ENCODE measurements at regions not wholly inside any gene's neighbourhood (a gene's known extent, or its start where the extent isn't known, plus 50 kb on each side); places are given as distances from the start of the nearest gene placed in this dataset.
"Not testable (repeated sequence)": the region's sequence is repeated elsewhere in the genome, so short reads cannot be mapped to it uniquely, and the experiment has no call there.

DNA sequence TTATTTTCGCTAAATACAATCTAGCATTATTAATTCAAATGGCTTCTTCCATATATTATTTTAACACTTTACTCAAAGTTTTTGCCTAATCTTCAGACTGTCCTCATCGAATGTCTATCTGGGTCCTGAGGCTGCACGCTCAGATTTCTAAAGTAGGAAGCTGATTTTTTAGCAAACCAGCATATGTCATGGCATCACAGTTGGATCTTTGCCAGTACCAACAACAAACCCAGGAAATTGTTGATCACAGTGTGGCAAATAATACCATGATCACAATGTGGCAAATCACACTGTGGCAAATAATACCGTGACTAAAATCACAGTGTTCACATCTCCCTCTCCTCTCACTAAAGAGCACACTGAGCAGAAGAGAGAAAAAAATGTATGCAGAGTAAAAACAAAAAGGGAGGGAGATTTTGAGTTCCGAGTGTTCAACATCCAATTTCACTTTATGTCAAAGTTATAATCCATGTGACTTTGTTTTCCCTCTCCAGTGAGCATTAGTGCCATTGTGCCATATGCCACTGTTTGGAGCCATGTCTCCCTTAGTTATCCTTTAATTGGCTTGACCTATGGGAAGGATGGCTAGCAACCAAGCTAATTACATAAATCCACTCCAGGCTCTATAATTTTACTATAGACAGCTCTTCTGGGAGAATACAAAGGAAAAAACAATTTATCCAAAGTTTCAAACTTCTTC, 1059.6 kb downstream of the HACE1 start:
- DNase-seq, result no peak

DNA sequence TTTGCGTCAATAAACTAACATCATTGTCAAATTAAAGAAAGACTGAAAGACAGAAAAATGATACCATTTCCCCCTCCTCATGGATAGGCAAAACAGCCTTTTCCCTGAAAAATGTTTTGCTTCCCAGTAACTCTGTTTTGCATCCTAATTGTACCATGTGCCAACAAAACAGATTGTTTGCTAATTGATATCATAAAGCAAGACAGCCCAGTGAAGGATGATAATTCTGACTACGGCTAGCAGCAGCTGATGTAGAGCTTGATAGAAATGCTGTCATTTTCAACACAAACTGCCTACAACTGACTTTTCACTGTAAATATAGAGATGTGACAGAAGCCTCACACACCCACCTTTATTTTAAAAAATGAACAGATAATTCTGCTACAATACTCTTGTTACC, 1061.6 kb downstream of the HACE1 start:
- no peak for DNase-seq

DNA sequence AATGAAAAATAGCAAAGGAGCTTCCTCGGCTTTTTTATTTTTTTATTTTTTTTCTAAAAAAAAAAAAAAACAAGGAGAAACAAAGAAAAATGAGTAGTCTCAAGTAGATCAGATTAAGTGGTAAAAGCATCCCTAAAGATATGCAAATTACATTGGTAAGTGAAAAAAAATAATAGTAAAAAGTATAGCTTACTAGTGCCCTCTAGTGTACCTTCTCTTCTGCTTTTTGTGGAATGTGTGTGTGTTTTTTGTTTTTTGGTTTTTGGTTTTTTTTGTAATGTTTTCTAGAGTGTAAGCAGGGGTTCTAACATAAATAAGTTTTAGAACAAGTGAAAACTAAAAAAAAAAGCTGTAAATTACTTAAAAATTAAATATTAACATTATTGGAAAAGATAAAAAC, 1062.0 kb downstream of the HACE1 start:
- DNase-seq, result no peak

DNA sequence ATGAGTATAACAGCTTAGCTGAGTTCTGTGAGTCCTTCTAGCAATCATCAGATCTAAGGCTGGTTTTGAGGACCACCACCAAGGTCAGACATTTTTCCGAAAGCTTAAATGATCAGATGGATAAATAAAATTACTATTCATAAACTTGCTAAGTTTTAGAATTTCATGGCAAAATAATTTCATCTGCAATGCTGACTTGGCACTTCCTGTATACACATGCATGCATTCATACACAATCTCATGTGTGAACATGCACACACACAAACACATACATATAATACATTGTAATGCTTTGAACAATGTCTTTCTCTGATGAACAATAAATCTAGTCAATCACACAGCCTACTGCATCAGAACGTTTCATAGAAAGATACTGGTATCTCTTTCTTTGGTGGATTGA, 1068.3 kb downstream of the HACE1 start:
- DNase-seq, result no peak

DNA sequence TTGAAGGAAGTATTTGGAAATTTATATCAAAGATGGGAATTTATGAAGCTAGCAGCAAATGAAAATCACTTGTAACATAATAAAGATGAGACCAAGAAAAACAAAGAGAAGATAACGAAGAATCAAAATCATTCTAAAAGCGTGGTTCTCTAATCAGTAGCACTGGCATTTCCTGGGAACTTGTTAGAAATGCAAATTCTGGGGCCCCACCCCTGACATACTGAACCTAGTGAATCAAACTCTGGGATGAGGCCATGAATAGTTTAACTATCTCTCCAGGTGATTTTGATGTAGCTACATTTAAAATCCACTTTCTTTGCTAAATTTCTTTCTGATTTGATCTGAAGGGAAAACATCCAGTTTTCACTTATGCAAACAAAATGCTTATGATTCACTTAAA, 1075.6 kb downstream of the HACE1 start:
- no peak for DNase-seq

DNA sequence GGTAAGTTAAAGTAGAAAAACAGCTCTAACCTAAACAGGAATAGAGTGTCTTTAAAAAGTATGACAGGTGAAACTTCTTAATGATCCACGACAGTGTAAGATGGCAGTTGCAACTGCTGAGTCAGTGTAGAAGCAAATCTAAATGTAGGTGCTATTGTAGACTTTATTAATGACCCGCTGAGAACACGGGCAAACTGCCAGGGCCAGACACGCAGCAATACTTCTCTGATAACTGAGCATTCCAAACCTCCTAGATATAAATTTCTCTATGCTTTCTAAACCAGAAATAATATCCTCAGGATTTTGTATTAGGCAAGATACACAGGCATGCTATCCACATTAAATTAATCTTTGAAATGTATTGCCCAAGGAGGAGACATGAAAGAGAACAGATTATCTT, 1076.4 kb downstream of the HACE1 start:
- DNase-seq, result no peak

DNA sequence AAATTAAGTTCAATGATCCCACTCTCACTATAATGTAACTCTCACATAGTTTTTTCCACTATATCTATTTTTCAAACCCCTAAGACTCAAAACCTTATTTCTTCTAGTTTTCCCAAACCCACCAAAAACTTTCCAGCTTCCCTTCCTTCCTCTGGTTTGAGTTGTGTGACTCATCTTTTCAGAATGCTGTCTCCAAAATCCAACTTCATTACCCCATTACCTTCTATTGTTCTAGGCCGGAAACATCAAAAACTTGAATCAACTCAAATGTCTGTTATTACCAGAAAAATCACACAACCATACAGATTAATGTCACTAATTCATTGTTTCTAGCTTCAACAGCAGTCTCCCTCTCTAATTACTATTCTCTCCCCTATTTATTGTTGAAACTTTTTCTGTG, 1090.3 kb downstream of the HACE1 start:
- DNase-seq, result no peak

DNA sequence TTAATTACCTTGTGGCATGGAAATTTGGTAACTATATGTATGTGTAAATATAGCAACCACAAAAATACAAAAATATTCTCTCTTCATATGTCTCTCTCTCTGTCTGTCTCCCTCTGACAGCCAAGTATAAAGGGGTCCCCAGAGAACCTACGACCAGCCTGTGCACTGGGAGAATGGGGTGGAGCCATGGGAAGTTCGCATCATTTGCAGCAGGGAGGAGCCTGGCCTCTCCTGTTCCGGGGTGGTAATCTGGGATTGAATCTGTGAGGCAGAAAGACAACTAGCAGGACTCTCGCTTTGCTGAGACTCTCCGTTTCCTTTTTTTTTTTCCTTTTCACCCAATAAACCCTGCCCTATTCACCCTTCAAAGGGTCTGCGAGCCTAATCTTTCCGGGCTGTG, 1109.1 kb downstream of the HACE1 start:
- DNase-seq, result no peak

DNA sequence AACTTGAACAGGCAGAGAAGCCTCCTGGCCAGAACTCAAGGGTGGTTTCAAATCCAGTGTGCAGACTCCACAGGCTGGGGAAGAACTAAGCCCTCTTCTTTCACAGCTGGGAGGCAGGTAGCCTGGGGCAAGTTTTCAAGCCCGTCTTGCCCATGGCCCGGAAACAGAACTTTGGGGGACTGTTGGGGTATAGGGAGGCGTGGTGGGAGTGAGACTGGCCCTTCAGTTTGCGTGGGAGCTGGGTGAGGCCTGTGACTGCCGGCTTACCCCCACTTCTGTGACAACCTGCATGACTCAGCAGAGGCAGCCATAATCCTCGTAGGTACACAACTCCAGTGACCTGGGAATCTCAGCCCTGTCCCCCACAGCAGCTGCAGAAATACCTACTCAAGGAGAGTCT, 1125.7 kb downstream of the HACE1 start:
- DNase-seq, result no peak

DNA sequence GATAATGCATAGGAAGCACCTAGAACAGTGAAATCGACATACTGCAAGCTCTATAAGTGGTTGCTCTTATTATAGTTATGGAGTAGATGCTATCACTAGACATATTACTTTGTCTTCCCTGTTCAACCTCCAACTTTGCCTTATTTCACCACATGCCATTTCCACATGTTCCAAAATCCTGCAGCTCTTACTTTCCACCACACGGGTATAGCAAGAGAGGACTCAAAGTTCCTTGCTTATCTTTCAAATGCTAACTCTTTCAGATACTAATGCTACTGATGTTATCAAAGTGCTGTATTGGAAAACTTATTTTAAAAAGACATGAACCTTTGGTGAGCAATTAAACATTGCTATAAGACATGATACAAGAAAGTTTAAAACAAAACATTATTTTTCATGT, 1130.1 kb downstream of the HACE1 start:
- DNase-seq, result no peak

DNA sequence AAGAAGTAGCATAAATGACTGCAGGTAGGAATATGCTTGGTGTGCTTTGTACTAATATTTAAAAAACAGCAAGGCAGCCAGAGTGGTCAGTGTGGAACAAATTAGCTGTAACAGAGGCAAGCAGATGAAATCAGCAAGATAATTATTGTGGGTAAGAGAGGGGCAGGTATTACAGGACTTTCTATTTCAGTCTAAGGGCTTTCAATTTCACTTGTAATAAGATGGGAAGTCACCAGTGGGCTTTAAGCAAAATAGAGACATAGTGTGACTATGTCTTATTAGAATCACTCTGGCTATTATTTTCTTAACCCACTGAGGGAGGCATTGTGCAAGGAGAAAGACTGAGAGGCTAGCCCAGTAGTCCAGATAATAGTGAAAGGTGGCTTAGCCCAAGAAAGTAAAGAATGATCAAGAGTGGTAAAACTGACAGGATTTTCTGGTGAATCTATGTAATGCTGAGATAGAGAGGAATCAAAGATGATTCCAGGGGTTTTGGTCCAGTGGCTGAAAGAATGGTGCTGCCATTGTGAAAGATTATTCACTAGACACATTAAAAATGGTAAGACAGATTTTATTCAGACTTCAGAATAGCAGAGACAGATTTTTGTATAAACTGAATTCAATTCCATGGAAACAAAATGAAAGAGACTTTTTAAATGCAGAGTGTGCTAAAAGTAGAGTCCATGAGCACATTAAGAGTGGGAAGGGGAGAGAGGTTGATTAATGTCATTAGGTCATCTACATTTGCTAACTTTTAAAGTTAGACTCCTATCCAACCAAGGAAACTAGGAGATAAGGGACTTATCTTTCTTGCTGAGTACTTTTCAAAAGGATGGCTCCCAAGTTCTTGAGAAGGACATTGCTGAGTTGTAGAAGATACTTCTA, 1136.0 kb downstream of the HACE1 start:
- DNase-seq, result no peak

DNA sequence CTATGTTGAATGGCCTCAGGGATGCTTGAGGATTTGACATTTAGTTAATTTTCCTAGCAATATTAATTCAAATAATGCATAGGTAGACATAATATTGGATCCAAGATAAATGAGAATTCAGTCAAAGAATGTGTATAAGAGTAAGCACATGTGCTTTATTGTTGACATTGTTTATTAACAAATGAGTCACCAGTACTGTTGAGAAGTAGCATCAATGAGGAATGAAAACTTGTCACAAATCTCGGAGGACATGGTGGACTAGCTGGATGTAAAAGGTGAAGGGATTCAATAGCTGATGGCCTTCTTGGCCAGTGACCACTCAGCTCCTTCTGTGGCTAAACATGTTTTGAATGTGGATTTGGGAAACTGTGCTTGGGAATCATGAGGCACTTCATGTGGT, 1137.0 kb downstream of the HACE1 start:
- no peak for DNase-seq

DNA sequence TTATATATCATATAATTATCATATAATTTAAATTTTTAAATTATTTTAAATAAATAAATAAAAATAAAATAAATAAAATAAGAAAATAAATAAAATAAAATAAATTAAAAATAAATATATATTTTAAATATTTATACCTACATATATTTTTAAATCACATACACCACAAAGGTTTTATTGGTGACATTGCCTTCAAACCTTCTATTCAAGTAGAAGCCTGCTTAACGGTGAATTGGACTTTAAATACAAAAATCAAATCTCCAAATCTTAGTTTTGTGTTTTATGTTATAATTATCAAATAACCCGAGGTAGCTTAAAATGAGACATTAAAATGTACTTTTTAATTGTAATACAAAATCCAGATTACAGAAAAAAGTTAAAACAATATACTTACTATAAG, 1137.8 kb downstream of the HACE1 start:
- no peak for DNase-seq

DNA sequence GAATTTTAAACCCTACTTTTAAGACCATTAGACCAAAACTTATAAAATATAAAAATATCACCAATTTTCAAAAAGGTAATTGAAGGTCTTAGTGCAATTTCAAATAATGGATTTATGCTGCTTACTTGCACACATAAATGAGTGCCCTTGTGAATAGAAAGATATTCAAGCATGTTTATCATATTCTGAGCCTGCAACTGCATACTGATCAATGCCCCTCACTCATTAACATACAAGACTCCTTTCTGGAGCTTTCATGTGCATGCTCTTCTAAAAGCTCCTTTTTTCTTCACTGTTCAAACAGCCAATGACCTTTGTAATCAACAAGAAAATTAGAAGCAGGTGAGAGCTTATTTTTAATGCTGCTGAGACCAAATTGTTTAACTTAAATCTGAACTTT, 1139.3 kb downstream of the HACE1 start:
- no peak for DNase-seq

DNA sequence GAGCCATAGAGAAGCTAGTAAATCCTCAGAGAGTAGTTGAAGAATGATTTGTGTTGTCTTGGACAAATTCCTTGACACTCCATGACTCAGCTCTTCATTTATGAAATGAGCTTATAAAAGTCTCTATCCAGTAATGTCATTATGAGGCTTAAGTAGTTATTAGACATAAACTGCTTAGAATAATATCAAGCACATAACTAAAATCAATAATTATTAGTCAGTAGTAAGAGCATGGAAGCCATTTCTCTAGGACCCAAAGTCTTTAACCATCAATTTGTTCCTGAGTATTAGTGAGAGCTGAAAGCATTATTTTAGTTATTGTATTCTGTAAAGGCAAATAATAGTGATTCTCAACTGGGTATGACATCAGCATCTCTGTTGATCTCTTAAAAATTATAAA, 1140.2 kb downstream of the HACE1 start:
- no peak for DNase-seq

DNA sequence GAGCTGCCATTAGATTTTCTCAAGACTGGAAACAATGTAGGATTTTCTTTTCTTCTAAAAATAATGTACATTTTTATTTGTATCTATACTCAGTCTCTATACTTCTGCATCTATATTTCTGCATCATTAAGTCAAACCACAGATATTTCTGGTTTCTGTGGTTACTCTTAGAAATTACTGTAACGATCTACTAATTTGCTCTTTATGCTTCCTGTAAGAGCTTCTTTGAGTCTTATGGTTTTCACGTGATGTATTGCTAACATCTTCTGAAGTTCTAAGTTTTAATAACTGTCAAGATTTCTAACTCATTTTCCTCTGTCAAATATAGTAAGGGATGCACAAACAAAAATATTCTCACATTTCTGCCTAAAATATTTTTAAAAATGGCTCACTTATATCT, 1144.5 kb downstream of the HACE1 start:
- DNase-seq, result no peak

DNA sequence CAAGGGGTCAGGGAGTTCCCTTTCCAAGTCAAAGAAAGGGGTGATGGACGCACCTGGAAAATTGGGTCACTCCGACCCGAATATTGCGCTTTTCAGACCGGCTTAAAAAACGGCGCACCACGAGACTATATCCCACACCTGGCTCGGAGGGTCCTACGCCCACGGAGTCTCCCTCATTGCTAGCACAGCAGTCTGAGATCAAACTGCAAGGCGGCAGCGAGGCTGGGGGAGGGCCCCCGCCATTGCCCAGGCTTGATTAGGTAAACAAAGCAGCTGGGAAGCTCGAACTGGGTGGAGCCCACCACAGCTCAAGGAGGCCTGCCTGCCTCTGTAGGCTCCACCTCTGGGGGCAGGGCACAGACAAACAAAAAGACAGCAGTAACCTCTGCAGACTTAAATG, 1150.5 kb downstream of the HACE1 start:
- DNase-seq, result not testable (repeated sequence)

DNA sequence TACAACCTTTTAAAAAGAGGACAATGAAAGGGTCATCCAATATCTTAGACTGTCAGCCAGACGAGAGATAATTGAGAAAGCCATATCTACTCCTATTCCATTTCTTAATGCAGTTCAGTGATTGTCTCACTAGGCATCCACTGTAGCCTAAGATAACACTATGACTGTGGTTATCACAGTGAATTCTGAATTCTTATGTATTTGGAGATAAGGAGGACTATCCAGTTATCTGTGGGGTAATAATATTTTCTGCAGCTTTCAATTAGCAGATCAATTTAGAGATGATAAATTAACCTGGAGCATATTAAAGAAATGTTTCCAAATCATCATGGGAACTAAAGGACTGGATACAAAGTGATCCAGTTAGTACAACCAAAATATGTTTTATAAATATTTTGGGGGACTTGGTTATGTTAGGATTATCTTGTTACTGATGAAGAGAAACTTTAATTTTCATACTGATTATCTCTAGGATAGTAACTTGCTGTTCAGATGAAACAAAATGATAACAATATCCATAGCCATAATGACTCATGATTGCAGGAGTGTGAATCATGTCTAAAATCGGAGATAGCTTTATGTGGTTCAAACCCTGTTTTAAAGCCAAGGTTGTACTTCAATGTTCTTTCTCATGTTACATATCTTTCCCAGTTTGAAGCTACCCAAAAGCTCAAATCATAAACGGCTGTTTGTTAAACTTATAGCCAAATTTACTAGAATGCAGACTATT, 1152.0 kb downstream of the HACE1 start:
- no peak for DNase-seq

DNA sequence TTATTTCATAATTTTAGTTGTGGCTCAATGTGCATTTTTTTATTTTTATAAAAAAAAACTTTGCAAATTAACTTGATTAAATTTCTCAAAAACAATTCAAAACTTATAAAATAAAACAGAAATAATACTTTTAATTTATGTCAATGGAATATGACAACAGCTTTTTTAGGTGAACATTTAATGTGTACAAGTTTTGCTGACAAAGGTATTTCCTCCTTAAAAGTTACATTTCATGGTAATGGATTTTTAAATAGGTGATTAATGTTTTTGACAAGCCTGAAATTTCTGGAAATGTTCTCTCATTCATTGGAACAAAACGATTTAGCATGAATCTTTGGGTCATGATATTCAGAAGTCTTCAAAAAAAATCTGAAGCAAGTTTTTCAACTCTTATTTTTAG, 1160.0 kb downstream of the HACE1 start:
- DNase-seq, result no peak

DNA sequence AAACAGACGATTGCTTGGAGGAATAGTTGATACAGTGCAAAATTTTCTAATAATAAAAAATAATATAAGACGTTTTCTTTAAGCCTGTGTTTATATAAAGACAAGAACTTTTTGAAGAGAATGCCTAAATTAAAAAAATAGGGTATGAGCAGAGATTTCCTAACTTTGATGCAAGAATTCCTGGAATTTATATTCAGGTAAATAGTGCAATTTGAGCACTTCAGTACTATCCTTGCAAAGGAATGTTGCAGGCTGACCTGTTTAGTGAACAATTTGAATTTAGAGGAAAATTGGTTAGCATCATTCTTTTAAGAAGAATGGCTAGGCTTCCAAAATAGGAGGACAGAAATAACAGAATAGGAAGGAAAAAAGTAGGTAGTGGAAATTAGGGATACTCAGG, 1172.3 kb downstream of the HACE1 start:
- no peak for DNase-seq

DNA sequence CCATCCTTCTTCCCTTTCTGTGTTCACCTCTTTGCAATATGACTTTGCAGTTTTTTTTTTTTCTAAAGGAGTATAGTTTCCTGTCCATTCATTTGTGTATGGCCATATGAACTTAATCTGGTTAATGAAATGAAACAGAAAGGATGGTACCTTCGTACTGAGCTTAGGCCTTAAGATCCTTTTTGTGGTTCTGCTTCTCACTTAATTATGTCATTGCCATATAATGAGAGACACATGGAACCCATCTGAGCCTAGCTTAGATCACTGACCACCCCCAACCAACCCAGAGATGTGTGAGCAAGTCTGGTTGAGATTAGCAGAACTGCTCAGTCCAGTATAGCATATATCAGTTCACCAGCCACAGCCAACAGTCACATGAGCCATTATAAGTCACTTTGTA, 1179.6 kb downstream of the HACE1 start:
- DNase-seq, result no peak

DNA sequence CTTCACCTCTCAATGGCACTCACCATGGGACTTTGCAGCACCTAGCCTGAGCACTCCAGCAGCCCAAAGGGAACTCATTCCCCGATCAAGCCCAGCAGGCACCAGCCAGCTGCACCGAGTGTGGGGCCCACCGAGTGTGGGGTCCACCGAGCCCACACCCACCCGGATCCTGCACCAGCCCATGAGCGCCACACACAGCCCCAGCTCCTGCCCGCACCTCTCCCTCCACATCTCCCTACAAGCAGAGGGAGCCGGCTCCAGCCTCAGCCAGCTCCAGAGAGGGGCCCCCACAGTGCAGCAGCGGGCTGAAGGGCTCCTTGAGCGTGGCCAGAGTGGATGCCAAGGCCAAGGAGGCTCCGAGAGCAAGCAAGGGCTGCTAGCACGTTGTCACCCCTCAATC, 1182.4 kb downstream of the HACE1 start:
- no peak for DNase-seq
